CD14-positive monocyte (primary cell): ENCODE measurements at regions not wholly inside any gene's neighbourhood (a gene's known extent, or its start where the extent isn't known, plus 50 kb on each side); places are given as distances from the start of the nearest gene placed in this dataset.

ENCODE experiments used
- DNase-seq, 3 donors: peaks; one replicate each; pipeline ENCODE4 v3.0.0-alpha.2; 2011 to 2022
- H2AFZ ChIP-seq: 2 replicates; pipeline ENCODE4 v1.6.0; 2012; ENCODE audit warnings: mild to moderate bottlenecking, low read depth, low read length, inconsistent platforms; ENCODE audit not compliant: insufficient read depth, poor library complexity, severe bottlenecking
- H3K27ac ChIP-seq, 2 donors: 1 replicate in 1 of 2; 2 replicates in 1 of 2; pipeline ENCODE4 v1.5.1; 2012 to 2013; ENCODE audit warnings: low read length in 2 of 2, control low read depth in 1 of 2, inconsistent platforms in 1 of 2, low read depth in 1 of 2, mild to moderate bottlenecking in 1 of 2
- H3K27me3 ChIP-seq, 2 donors: one replicate each; pipeline versions ENCODE4 v1.6.0 to v1.6.1; 2011 to 2013; ENCODE audit warnings: low read length in 2 of 2; ENCODE audit not compliant: control insufficient read depth in 2 of 2, insufficient read depth in 2 of 2
- H3K36me3 ChIP-seq, 2 donors: replicated peaks in 1 of 2; 1 replicate in 1 of 2; 2 replicates in 1 of 2; pipeline versions ENCODE4 v1.5.1 to v1.6.1; 2012 to 2013; ENCODE audit warnings: low read length in 2 of 2, control low read depth in 1 of 2, inconsistent platforms in 1 of 2, mild to moderate bottlenecking in 1 of 2; ENCODE audit not compliant: insufficient read depth in 2 of 2, control insufficient read depth in 1 of 2
- H3K4me1 ChIP-seq, 2 donors: 1 replicate in 1 of 2; 2 replicates in 1 of 2; pipeline versions ENCODE4 v1.5.1 to v1.6.1; 2012 to 2013; ENCODE audit warnings: low read length in 2 of 2, control low read depth in 1 of 2, inconsistent platforms in 1 of 2, mild to moderate bottlenecking in 1 of 2, moderate library complexity in 1 of 2; ENCODE audit not compliant: insufficient read depth in 2 of 2, control insufficient read depth in 1 of 2
- H3K4me2 ChIP-seq: replicated peaks from 2 replicates; pipeline ENCODE3; 2012; ENCODE audit warnings: low read length, moderate library complexity, mild to moderate bottlenecking; ENCODE audit not compliant: poor library complexity, severe bottlenecking; ENCODE audit errors: extremely low read depth
- H3K4me3 ChIP-seq, 3 experiments: fragments of 200-600 bp in 1 of 3; sonication (generic) in 1 of 3; replicated peaks in 1 of 3; 1 replicate in 2 of 3; 2 replicates in 1 of 3; pipeline ENCODE4 v1.5.1; 2011 to 2013; ENCODE audit warnings: low read length in 3 of 3, mild to moderate bottlenecking in 3 of 3, control low read depth in 2 of 3, low read depth in 2 of 3, inconsistent platforms in 1 of 3, moderate library complexity in 1 of 3
- H3K79me2 ChIP-seq: 2 replicates; pipeline ENCODE4 v1.6.0; 2012; ENCODE audit warnings: mild to moderate bottlenecking, control low read depth, inconsistent platforms, low read length, moderate library complexity; ENCODE audit not compliant: insufficient read depth
- H3K9ac ChIP-seq: 2 replicates; pipeline ENCODE4 v1.6.0; 2017; ENCODE audit warnings: low read length, mild to moderate bottlenecking; ENCODE audit not compliant: insufficient read depth, poor library complexity, severe bottlenecking
- H3K9me3 ChIP-seq, 2 donors: replicated peaks in 1 of 2; 1 replicate in 1 of 2; 2 replicates in 1 of 2; pipeline versions ENCODE4 v1.5.1 to v1.6.1; 2012 to 2013; ENCODE audit warnings: low read length in 2 of 2, control low read depth in 1 of 2; ENCODE audit not compliant: control insufficient read depth in 1 of 2, insufficient read depth in 1 of 2
- H4K20me1 ChIP-seq: 2 replicates; pipeline ENCODE4 v1.6.0; 2012; ENCODE audit warnings: mild to moderate bottlenecking, low read length, control low read depth, moderate library complexity; ENCODE audit not compliant: insufficient read depth
- H3K27ac Mint-ChIP-seq, 7 donors: one replicate each; pipeline ENCODE4 v1.8.0; 2020; ENCODE audit warnings: mild to moderate bottlenecking in 7 of 7, mixed read lengths in 7 of 7, moderate library complexity in 6 of 7, inconsistent platforms in 2 of 7
- H3K27me3 Mint-ChIP-seq, 3 donors: one replicate each; pipeline ENCODE4 v1.8.0; 2021 to 2022; ENCODE audit warnings: low read depth in 3 of 3, mild to moderate bottlenecking in 3 of 3, mixed read lengths in 3 of 3, moderate library complexity in 3 of 3, inconsistent platforms in 1 of 3
- H3K36me3 Mint-ChIP-seq, 2 donors: one replicate each; pipeline ENCODE4 v1.8.0; 2020; ENCODE audit warnings: mixed read lengths in 2 of 2, inconsistent platforms in 1 of 2, mild to moderate bottlenecking in 1 of 2
- H3K4me1 Mint-ChIP-seq: one replicate; pipeline ENCODE4 v1.8.0; 2020; ENCODE audit warnings: mild to moderate bottlenecking, mixed read lengths
- H3K4me3 Mint-ChIP-seq, 2 donors: one replicate each; pipeline ENCODE4 v1.8.0; 2020; ENCODE audit warnings: mild to moderate bottlenecking in 2 of 2, mixed read lengths in 2 of 2, moderate library complexity in 1 of 2
- H3K9me3 Mint-ChIP-seq, 7 donors: one replicate each; pipeline ENCODE4 v1.8.0; 2020 to 2022; ENCODE audit warnings: mixed read lengths in 7 of 7, mild to moderate bottlenecking in 6 of 7, moderate library complexity in 6 of 7, inconsistent platforms in 2 of 7
- WGBS: methylation state at CpG from one replicate; pipeline ENCODE4 v1.1.5; 2013; ENCODE audit warnings: missing lambda C conversion rate; ENCODE audit not compliant: insufficient coverage; 5-methylcytosine and 5-hydroxymethylcytosine counted together
- intact Hi-C, 2 donors: fragments of 100-400 bp; cut with micrococcal nuclease; formaldehyde crosslinking; loops; one replicate each; pipeline versions ENCODE4 v1.15.0 to v1.15.1; 2023
- TF ChIP-seq, protein P1 (sequence below): fragments of 200-600 bp; IDR thresholded peaks from one replicate; pipeline ENCODE4 v1.8.0; 2022; ENCODE audit warnings: antibody characterized with exemption, mild to moderate bottlenecking

DNA sequence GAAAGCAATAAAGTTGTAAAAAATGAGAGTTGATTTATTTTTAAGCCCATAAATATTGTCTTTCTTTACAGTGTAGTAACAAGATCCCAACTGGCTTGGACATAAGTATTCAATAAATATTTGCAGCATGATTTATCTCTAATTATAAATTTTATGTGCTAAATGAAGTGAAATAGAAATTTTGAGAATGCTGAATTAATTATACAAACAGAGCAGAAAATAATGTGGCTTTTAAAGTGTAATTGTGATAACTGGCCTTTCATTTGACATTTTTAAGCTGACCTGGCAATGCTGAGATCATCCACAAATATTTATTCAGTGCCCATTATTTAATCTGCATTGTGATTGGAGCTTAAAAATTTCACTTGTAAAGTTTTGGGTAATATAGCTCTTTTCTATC is 201.6 kb upstream of the NAV3 start:
- Histone ChIP-seq H3K4me2 (no peak overlapping the region), H3K27me3 (no peaks in the 10 kb centered on the region), H3K9ac (no peak overlapping the region), H3K79me2 (no peaks in the 10 kb centered on the region), H3K4me1 (no peaks in the 10 kb centered on the region), H3K9me3 (peaks cover 0 to 3% of the 10 kb centered on the region in 2 donors), H3K36me3 (no peaks in the 10 kb centered on the region), H4K20me1 (no peaks in the 10 kb centered on the region), H2AFZ (no peak overlapping the region), H3K27ac (no peak overlapping the region), H3K4me3 (no peak overlapping the region)
- intact Hi-C loops: no loop called here
- peaks cover 0 to 10% (median 6%) of the 10 kb centered on the region in 7 donors for H3K9me3 Mint-ChIP-seq
- DNase-seq: no peak
- no peaks in the 10 kb centered on the region for H3K4me1 Mint-ChIP-seq
- TF ChIP-seq, protein P1, sequence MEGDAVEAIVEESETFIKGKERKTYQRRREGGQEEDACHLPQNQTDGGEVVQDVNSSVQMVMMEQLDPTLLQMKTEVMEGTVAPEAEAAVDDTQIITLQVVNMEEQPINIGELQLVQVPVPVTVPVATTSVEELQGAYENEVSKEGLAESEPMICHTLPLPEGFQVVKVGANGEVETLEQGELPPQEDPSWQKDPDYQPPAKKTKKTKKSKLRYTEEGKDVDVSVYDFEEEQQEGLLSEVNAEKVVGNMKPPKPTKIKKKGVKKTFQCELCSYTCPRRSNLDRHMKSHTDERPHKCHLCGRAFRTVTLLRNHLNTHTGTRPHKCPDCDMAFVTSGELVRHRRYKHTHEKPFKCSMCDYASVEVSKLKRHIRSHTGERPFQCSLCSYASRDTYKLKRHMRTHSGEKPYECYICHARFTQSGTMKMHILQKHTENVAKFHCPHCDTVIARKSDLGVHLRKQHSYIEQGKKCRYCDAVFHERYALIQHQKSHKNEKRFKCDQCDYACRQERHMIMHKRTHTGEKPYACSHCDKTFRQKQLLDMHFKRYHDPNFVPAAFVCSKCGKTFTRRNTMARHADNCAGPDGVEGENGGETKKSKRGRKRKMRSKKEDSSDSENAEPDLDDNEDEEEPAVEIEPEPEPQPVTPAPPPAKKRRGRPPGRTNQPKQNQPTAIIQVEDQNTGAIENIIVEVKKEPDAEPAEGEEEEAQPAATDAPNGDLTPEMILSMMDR: no peak
- H3K27ac Mint-ChIP-seq: no peak overlapping the region
- H3K4me3 Mint-ChIP-seq: no peak overlapping the region
- no peaks in the 10 kb centered on the region for H3K36me3 Mint-ChIP-seq
- peaks cover 0 to 3% (median 1%) of the 10 kb centered on the region in 3 donors for H3K27me3 Mint-ChIP-seq

DNA sequence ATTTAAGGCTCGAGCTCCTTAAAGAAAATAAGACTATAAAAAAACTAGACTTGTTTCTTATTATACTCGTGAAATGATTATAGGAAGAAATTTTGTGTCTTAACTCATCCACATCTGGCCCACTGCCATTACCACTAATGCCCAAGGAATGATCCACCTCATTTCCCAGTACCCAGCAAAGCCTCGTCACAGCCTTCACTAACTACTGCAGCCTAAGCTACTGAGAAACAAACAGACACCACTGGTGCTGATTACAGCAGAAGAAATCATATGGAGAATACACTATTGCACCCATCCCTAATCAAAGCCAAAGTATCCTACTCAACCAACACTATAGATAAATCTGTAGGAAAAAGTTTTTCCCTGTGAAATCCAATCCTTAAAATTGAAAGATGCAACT is 205.3 kb upstream of the NAV3 start:
- no peak overlapping the region for H2AFZ ChIP-seq
- Mint-ChIP-seq H3K9me3 (peaks cover 0 to 12% (median 5%) of the 10 kb centered on the region in 7 donors), H3K27me3 (peaks cover 0 to 5% (median 3%) of the 10 kb centered on the region in 3 donors), H3K4me3 (no peak overlapping the region), H3K4me1 (no peaks in the 10 kb centered on the region), H3K27ac (no peak overlapping the region), H3K36me3 (no peaks in the 10 kb centered on the region)
- DNase-seq: no peak
- H3K4me3 ChIP-seq: no peak overlapping the region
- H3K36me3 ChIP-seq: no peaks in the 10 kb centered on the region
- no peaks in the 10 kb centered on the region for H4K20me1 ChIP-seq
- no peaks in the 10 kb centered on the region for H3K4me1 ChIP-seq
- no peak overlapping the region for H3K4me2 ChIP-seq
- H3K27me3 ChIP-seq: no peaks in the 10 kb centered on the region
- intact Hi-C loops: no loop called here
- H3K9ac ChIP-seq: no peak overlapping the region
- no peak overlapping the region for H3K27ac ChIP-seq
- WGBS: 86% methylated on average over 1 of the region's 3 CpGs
- peaks cover 0 to 5% of the 10 kb centered on the region in 2 donors for H3K9me3 ChIP-seq
- no peaks in the 10 kb centered on the region for H3K79me2 ChIP-seq
- TF ChIP-seq, protein P1: no peak
